ENCODE measurements at regions not wholly inside any gene's neighbourhood (a gene's known extent, or its start where the extent isn't known, plus 50 kb on each side); places are given as distances from the start of the nearest gene placed in this dataset.

DNA sequence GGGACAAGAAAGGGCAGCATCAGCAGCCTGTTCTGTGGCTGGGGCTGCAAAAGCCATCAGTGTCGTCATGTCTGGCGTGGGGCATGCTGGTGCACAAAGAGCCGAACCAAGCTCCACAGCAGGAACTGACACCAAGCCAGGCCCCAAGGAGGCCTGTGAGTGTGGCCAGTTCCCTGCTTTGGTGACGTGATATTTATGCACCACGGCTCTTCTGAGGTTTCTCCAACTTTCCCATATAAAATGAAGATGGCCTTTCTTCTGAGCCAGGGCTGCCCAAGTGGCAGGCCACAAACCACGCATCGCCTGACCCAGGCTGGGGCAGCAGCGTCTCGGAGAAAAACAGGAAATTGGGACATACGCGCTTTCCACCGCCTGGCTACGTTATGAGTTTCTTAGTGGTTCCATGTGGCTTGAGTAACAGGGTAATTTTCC is 109.9 kb downstream of the RIN2 start:
- Histone ChIP-seq H3K4me3 (no peak overlapping the region), H3K9me3 (replicated peaks) (no peaks in the 10 kb centered on the region), H3K27ac (replicated peaks) (no peak overlapping the region), H3K36me3 (peaks cover 24% of the 10 kb centered on the region), H3K27me3 (ENCODE audit: low read depth) (no peaks in the 10 kb centered on the region), H3K4me1 (no peaks in the 10 kb centered on the region)
- TF ChIP-seq, protein P1, sequence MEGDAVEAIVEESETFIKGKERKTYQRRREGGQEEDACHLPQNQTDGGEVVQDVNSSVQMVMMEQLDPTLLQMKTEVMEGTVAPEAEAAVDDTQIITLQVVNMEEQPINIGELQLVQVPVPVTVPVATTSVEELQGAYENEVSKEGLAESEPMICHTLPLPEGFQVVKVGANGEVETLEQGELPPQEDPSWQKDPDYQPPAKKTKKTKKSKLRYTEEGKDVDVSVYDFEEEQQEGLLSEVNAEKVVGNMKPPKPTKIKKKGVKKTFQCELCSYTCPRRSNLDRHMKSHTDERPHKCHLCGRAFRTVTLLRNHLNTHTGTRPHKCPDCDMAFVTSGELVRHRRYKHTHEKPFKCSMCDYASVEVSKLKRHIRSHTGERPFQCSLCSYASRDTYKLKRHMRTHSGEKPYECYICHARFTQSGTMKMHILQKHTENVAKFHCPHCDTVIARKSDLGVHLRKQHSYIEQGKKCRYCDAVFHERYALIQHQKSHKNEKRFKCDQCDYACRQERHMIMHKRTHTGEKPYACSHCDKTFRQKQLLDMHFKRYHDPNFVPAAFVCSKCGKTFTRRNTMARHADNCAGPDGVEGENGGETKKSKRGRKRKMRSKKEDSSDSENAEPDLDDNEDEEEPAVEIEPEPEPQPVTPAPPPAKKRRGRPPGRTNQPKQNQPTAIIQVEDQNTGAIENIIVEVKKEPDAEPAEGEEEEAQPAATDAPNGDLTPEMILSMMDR (IDR thresholded peaks at IDR 0.05; ENCODE audit: borderline replicate concordance), result no peak
- peak; percentile 23 for DNase-seq
- intact Hi-C loops (cut with micrococcal nuclease), result no loop called here

DNA sequence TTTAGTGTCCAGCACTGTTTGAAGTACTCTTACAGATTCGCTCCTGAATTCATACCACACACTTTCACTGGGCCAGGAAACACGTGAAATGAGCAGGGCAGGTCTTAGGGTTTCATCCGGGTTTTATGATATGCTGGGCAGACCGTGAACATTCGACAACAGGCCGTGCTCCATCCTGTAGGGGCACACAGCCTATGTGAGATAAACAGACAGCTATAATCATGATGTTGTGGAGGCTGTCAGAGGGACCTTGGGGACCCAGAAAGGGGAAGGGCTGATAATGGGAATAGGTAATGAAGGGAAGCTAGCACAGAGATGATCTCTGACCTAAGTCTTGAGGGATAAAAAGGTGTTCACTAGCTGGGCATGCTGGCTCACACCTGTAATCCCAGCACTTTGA is 110.4 kb downstream of the RIN2 start:
- Histone ChIP-seq H3K27ac (replicated peaks) (no peak overlapping the region), H3K4me3 (no peak overlapping the region)
- TF ChIP-seq, protein P1 (IDR thresholded peaks at IDR 0.05; ENCODE audit: borderline replicate concordance), result no peak

DNA sequence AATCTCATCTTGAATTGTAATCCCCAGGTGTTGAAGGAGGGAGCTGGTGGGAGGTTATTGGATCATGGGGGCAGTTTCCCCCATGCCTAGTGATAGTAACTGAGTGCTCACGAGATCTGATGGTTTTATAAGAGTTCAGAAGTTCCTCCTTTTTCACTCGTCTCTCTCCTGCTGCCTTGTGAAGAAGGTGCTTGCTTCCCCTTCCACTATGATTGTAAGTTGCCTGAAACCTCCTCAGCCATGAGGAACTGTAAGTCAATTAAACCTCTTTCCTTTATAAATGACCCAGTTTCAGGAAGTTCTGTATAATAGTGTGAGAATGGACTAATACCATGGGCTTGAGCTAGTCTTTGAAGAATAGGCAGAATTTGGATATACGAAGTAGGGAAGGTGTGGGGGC is 113.9 kb downstream of the RIN2 start:
- no peak overlapping the region for H3K4me3 ChIP-seq
- H3K4me1 ChIP-seq, result peaks cover 19% of the 10 kb centered on the region
- intact Hi-C loops (cut with micrococcal nuclease), result no loop called here
- TF ChIP-seq, protein P1 (IDR thresholded peaks at IDR 0.05; ENCODE audit: borderline replicate concordance), result no peak
- H3K36me3 ChIP-seq, result peaks cover 28% of the 10 kb centered on the region
- no peaks in the 10 kb centered on the region for H3K27me3 ChIP-seq (ENCODE audit: low read depth)
- DNase-seq, result no peak
- H3K27ac ChIP-seq (replicated peaks), result no peak overlapping the region
- peaks cover 7% of the 10 kb centered on the region for H3K9me3 ChIP-seq (replicated peaks)

More for the DNA sequence above, 110.4 kb downstream of the RIN2 start:
- H3K9me3 ChIP-seq (replicated peaks), result no peaks in the 10 kb centered on the region
- peaks cover 24% of the 10 kb centered on the region for H3K36me3 ChIP-seq
- intact Hi-C loops (cut with micrococcal nuclease), result no loop called here
- DNase-seq, result no peak
- H3K27me3 ChIP-seq (ENCODE audit: low read depth), result no peaks in the 10 kb centered on the region
- no peaks in the 10 kb centered on the region for H3K4me1 ChIP-seq

DNA sequence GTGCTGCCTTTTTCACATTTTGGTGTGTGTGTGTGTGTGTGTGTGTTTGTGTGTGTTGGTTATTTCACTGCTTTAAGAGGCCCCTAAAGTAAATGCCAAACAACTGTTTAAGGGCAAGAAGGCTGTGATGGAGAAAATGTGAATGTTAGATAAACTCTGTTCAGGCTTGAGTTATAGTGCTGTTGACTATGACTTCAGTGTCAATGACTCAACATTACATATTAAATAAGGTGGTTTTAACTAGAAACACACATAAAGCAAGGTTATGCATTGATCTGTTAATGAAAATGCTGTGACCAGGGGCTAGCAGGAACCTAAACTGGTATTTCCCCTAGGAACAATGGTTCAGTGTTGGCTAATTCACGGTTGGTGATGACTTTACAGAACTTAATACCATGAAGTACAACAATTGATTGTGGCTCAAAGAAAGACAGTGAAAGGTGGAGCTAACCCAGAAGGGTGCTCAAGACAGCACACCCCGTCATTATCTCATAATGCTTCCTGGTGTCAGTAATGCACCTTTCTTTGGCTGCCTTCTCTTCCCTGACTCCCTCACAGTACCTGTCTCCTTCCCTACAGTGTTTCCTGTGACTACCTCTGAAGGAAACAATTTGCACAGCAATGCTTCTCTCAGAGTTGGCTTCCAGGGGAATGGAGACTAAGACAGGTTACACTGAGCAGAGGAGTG is 116.1 kb downstream of the RIN2 start:
- Histone ChIP-seq H3K36me3 (peaks cover 28% of the 10 kb centered on the region), H3K4me1 (peaks cover 27% of the 10 kb centered on the region), H3K9me3 (replicated peaks) (peaks cover 7% of the 10 kb centered on the region), H3K27me3 (ENCODE audit: low read depth) (no peaks in the 10 kb centered on the region), H3K4me3 (no peak overlapping the region), H3K27ac (replicated peaks) (no peak overlapping the region)
- no peak for DNase-seq
- intact Hi-C loops (cut with micrococcal nuclease), result no loop called here
- TF ChIP-seq, protein P1 (IDR thresholded peaks at IDR 0.05; ENCODE audit: borderline replicate concordance), result no peak

DNA sequence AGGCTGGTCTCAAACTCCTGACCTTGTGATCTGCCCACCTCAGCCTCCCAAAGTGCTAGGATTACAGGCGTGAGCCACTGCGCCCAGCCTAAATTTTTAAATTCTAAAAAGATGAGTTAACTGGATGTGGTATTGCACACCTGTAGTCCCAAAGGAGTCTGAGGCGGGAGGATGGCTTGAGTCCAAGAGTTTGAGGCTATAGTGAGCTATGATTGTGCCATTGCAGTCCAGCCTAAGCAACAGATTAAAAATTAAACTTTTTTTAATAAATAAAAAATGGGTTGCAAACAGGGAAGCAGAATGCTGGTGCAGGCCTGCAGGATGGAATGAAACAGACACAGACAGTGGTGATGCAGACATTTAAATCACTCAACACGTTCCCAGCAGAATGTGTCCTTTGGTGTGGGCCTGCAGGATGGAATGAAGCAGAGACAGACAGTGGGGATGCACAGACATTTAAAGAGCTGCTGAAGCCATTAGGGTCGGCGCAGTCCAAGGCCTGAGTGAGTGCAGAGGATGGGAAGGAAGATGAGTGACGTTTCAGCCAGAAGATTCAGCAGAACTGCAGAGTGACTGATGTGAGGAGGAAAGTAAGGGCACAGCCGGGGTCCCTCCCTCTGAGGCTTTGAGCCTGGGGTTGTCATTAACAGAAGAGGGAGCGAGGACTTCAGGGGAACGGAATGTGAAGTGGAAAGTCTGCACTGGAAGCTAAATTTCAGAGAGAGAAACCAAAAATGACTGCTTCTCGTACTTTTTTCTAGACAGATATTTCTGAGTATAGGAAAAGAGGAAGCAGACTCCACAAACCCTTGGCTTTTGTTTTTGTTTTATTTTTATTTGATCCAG is 117.5 kb downstream of the RIN2 start:
- H3K4me1 ChIP-seq, result peaks cover 30% of the 10 kb centered on the region
- H3K27ac ChIP-seq (replicated peaks), result peak overlapping the region; percentile 70
- no peaks in the 10 kb centered on the region for H3K27me3 ChIP-seq (ENCODE audit: low read depth)
- peaks cover 7% of the 10 kb centered on the region for H3K9me3 ChIP-seq (replicated peaks)
- intact Hi-C loops (cut with micrococcal nuclease), result no loop called here
- TF ChIP-seq, protein P1 (IDR thresholded peaks at IDR 0.05; ENCODE audit: borderline replicate concordance), result no peak
- peaks cover 28% of the 10 kb centered on the region for H3K36me3 ChIP-seq
- no peak overlapping the region for H3K4me3 ChIP-seq
- DNase-seq, result peak; percentile 29
